Sigmoid colon (tissue), 4 donors: ENCODE measurements at regions not wholly inside any gene's neighbourhood (a gene's known extent, or its start where the extent isn't known, plus 50 kb on each side); places are given as distances from the start of the nearest gene placed in this dataset.

Source experiments
- EP300 ChIP-seq, 4 donors: sonication (generic); formaldehyde crosslinking; IDR thresholded peaks; one replicate each; pipeline ENCODE4 v1.6.1; 2017; ENCODE audit warnings: antibody characterized with exemption in 4 of 4
- POLR2A ChIP-seq, 2 donors: fragments of 450-650 bp; IDR thresholded peaks; one replicate each; pipeline ENCODE4 v1.6.1; 2016; ENCODE audit warnings: antibody characterized with exemption in 2 of 2, mild to moderate bottlenecking in 2 of 2, moderate library complexity in 2 of 2
- TF ChIP-seq, protein P1 (sequence below), 4 experiments: fragments of 450-650 bp in 3 of 4; fragments of 200-600 bp in 1 of 4; IDR thresholded peaks; one replicate each; pipeline ENCODE4 v1.5.1; 2016 to 2019; ENCODE audit warnings: antibody characterized with exemption in 4 of 4, mild to moderate bottlenecking in 3 of 4, moderate library complexity in 2 of 4

DNA sequence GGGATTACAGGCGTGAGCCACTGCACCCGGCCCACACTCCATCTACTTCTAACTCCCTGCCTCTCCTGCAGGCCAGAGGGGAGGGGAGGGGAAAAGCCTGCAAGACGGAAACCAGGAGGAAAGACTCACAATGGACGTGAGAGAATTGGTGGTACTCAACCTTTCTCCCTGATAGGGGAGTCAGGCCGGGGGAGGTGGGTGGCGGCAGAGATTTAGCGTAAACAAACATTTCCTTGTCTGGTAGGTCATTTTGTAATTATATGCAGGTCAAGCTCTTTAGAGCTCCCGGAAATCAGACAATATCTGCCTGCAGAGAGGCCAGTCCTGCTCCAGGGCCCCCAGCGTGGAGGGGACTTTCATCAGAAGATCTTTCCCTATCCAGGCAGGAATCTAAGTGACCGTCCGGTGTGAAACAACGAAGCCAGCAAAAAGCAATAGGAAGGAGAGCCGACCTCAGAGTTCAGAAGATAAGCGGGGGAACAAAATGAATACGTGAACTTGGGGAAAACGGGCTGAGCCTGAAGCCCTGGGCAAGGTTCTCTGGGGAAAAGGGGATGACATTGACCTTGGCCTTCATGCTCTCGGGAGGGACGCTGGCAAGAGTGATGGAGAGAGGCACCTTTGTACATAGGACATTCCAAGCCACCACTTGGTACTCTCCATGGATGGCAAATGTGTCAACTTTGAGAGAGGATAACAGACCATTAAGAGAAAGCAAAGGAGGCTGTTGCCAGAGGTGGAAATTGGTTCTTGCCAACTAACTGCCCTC, 62.3 kb downstream of the SPRING1 start:
- TF ChIP-seq, protein P1, sequence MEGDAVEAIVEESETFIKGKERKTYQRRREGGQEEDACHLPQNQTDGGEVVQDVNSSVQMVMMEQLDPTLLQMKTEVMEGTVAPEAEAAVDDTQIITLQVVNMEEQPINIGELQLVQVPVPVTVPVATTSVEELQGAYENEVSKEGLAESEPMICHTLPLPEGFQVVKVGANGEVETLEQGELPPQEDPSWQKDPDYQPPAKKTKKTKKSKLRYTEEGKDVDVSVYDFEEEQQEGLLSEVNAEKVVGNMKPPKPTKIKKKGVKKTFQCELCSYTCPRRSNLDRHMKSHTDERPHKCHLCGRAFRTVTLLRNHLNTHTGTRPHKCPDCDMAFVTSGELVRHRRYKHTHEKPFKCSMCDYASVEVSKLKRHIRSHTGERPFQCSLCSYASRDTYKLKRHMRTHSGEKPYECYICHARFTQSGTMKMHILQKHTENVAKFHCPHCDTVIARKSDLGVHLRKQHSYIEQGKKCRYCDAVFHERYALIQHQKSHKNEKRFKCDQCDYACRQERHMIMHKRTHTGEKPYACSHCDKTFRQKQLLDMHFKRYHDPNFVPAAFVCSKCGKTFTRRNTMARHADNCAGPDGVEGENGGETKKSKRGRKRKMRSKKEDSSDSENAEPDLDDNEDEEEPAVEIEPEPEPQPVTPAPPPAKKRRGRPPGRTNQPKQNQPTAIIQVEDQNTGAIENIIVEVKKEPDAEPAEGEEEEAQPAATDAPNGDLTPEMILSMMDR (IDR thresholded peaks at IDR 0.05), result no peak
- TF ChIP-seq EP300 (IDR thresholded peaks at IDR 0.05), result no peak
- no peak for TF ChIP-seq POLR2A (IDR thresholded peaks at IDR 0.05)
